ENCODE measurements at regions not wholly inside any gene's neighbourhood (a gene's known extent, or its start where the extent isn't known, plus 50 kb on each side); places are given as distances from the start of the nearest gene placed in this dataset.
"Not testable (repeated sequence)": the region's sequence is repeated elsewhere in the genome, so short reads cannot be mapped to it uniquely, and the experiment has no call there.

DNA sequence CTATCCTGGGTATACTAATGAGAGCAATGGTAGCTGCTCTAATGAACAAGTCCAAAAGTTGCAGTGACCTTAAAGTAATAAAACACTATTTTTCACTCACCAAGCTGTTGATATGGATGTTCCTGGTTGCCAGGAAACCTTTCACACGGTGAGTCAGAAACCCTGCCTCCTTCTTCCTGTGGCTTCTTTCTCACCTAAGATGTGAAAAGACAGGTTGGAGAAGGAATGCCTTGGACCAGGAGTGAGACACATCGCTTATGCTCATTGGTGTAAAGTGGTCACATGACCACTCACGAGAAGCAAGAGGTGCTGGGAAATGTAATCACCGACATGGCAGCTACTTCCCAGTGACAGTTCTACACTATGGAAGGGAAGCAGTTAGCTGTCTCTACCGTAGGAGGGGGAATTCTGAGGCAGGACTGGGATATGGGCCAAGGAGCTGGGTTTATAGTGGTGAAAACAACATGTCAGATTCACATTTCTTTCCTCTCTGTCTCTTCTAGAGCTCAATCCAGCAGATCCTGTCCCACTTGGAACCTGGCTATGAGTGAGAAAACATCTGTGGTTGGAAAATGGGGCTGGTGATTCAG is 320.4 kb upstream of the KLF4 start:
- no peak for DNase-seq

DNA sequence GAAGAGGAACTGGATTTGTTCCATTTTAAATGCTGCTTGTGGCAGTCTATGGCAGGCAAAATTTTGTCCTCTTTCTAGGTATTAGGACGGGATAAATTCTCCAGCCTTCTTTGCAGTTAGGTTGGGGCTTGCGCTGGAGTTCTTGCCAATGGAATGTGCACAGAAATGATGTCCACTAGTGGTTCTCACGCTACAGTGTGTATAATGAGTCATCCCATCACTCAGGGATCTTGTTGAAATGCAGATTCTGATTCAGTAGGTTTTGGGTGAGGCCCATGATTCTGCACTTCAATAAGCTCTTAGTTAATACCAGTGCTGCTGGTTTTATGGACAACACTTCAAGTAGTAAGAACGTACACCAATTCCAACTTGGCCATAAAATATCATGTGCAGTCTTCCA is 317.6 kb upstream of the KLF4 start:
- no peak for DNase-seq

DNA sequence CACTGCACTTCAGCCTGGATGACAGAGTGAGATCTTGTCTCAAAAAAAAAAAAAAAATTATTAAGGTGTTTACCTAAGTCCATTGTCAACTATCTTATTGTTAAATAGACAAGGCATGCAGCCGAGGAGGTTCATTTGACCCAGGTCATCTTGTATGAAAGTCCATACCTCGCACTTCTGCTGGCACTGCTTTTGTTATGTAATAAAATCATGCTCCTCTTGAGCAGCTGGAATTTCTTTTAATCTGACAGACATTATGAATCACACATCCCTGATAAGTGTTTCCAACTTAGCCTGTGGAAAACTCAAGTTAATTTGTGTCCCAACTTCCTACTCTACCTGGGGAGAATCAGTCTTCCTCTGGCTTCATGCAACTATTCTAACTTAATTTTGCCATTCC is 315.6 kb upstream of the KLF4 start:
- DNase-seq = no peak

DNA sequence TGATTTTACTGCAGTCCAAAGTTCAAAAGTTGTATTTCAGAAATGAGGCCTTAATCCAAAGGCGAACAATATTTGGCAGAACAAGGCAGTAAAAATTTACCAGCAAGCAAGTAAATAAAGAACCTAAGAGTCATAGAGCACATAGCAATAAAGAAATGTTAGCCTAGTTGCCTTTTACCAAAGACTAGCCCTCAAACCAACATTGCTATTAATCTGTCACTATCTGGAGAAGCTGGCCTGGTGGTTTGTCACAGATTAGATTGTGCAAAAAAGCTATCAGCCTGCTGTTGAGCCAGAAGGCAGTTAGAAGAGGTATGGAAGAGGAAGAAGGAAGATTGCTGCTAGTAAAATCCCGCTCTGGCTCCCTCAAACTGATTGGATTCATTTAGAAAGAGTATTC is 304.7 kb upstream of the KLF4 start:
- DNase-seq = no peak

DNA sequence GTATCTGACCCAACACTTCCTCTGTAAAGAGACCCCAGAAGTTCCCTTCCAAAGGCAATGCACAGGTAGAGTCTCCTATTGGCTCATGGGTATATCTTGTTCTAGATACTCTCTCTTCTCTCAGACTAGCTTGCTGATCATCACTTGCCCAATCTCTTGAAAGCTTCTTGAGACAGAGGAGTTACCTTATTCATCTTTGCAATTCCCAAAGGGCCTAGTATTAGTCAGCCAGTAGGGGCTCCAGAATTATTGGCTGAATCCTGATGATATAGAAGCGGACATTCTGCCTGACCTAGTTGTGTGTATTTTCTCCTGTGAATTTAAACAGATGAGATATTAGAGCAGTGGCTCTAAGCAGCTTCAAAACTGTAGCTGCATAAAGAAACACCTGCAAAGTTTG is 304.0 kb upstream of the KLF4 start:
- no peak for DNase-seq

DNA sequence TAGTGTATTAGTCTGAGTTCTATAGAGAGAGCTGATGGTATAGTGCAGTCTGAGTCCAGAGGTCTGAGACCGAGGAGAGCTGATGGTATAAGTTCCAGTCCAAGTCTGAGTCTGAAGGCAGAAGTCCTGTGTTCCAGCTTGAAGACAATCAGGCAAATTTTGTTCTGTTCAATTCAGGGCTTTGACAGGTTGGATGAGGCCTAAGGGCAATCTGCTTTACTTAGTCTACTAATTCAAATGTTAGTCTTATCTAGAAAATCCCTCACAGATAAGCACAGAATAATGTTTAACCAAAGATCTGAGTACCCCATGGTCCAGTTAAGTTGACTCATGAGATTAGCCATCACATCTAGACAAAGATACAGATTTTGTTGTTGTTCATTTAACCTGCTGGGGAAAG is 303.0 kb upstream of the KLF4 start:
- DNase-seq = no peak

DNA sequence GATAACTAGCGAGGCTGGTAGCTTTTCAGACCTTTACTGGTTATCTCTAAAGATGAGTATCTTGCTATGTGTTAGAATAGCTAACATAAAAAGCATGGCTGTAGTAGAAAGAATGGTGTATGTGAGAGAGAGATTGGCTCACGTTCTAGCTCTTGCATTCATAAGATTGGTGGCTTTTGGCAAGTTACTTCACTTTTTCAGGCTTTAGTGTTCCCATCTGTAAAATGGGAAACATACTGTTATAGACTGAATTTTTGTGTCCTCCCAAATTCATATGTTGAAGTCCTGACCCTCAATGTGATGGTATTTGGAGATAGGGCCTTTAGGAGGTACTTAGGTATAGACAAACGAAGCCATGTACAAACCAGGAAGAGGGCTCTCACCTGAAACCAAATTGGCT is 302.4 kb upstream of the KLF4 start:
- no peak for DNase-seq

DNA sequence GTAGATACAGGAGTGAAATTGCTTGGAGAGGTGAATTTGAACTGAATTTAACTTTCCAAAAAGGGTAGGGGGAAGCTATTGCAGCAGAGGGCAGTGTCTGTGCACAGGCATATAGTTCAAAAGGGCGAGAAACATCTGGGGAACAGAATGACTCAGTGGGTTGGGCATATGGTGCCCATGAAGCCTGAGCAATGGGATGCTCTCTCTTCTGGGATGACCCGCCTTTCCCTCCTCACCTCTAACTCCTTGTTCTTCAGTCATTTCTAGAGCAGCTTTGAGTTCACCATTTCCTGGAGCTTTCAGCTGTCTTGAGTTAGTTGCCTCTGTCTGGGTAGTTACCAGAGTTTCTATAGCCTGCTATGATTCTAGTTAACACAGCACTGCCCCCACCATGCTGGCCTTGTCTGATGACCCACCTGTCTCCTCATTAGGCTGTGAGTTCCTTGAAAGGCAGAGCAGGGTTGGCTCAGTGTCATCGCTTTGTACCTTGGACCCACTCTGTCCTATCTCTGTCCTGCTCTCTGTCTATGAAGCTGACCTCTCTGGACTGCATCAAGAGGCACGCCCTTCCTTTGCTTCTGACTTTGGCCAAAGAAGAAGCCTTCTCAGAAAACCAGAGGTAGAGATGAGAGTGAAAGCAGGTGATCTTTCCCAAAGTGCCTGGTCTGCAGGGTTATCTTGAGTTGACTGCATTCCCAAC is 299.6 kb upstream of the KLF4 start:
- no peak for DNase-seq

DNA sequence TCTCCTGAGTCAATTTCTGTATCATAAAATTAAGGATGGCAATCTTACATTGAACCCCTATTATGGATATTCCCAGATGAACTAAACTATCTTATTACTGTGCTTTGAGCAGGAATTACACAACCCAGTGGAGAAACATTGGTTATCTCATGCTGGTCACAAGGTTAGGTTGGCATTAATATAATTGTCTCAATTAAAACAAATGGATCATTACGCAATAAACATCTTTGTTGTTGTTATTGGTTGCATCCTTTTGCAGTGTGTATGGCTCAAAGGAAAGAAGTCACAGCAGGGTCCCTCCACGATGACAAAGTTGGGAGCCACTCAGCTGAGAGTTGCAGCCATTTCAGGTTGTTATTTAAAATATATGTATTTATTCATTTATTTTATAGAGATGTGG is 297.0 kb upstream of the KLF4 start:
- DNase-seq = no peak

DNA sequence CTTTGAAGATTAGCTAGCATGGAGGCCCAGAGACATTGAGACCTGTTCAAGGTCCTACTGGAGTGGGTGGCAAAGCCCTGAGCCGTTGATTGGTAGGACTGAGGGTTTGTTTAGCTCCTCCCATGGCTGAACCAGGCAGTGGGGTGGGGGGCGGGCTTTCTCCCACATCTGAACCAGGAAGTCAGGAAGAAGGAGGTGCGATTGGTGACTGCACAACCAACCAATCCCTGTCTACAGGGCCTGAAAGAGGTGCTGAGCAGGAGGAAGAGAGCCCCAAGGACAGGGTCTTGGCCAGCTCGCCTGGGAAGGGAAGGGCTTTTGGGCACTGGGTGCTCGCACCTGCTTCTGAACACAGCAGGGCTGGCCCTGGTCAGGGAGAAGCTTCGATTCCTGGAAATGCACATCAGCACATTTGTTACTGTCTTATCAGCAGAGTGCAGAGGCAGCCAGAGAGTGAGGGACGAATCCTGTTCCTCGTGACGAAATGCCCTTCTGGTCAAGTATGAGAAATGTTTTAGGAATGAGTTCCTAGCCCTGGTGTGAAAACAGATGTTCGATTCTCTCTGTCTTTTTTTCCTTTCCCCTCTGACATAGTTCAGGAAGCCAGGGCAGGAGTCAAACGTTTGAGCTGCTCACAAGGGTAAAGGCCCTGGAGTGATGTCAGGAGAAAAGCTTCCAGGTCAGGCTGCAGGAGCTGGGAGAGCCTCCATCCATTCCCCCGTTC is 294.8 kb upstream of the KLF4 start:
- DNase-seq = no peak

DNA sequence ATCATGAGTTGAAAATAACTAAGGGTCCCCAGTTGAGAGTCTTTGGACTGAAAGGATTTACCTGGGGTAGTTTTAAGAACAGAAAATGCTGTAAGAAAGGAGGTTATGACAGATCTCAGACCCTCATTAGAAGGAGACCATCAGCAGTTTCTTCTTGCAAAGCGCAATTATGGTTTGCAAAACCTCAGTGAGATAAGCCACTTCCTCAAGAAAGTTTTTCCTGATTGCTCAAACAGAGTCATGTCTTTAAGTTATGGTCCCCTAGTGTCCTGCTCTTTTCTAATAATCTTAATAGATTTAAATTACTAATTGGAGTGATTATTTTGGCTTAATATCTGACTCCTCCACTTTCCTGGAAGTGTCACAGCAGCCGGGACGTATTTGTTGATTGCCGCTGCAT is 293.2 kb upstream of the KLF4 start:
- DNase-seq = no peak

DNA sequence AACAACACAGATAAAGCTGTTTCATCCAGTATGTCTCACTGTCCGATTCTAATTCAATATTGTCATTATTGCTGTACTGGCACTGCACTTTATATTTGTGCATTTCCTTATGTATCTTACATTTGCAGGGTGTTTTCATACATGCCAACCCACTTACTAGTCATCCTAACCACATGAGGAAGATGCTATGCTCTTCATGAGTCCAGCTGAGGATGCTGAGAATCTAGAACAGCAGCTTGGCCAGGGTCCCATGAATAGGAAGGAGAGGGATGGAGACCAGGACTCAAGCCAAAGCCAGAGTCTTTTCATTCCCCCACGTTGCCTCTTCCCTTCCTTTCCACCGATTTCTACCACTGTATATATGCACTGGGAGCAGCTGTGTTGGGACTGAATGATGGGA is 292.8 kb upstream of the KLF4 start:
- DNase-seq = no peak

DNA sequence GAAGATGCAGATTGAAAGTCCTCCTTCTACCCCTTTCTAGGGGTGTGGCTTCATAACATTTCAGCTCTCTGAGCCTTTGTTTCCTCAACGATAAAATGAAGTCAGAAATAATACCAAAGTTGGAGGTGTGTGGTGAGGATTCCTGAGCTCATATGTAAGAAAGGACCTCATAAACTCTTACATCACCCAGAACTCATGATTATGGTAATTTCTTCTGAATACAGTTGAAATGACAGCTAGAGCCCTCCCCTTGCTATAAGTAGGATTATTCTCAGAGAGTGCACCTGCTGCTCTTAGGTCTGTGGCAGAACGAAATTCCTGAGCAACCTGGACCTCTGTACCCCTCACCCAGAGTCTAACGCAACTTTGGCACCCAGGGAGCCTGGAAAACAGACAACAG is 291.4 kb upstream of the KLF4 start:
- no peak for DNase-seq

DNA sequence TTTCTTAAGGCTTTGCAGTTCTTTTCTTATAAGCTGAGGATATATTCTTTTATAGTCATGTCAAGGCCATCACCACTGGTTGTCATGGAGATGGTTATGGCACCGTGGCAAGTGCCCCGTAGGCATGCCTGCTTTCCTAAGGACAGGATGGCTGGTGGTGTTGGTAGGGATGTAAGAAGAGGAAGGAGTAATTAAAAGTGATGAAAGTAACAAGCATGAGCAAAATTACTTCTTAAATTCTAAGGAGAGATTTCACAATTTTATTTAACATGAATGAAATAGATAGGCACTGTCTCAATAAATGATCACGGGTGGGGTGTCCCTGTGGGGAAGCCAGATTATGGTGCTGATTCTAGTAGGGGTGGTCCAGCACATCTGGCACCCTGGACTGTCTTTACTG is 290.2 kb upstream of the KLF4 start:
- DNase-seq = no peak

DNA sequence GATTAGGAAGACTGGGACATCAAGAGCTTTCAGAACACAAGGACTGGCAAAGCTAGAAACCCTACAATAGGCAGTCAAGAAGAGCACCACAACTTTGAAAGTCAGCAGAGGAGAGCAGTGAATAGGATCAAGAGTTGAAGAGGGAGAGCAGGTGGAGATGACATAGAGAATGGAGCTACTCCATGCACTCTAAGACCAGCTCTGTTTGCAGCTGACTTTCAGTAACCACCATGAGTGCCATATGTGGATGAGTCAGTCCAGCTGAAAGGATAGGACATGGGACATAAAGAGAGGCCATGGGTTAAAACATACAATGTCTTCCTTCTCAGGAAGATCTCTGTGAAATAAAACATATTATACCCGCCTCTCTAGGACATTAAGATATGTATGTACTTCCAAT is 289.1 kb upstream of the KLF4 start:
- DNase-seq = no peak

DNA sequence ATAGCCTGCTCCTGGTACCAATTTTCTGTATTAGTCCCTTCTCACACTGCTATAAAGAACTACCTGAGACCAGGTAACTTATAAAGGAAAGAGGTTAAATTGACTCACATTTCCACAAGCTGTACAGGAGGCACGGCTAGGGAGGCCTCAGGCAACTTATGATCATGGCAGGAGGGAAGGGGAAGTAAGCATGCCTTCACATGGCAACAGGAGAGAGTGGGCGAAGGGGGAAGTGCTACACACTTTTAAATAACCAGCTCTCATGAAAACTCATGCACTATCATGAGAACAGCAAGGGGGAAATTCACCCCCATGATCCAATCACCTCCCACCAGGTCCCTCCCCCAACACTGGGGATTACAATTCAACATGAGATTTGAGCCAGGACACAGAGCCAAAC is 284.5 kb upstream of the KLF4 start:
- DNase-seq = not testable (repeated sequence)

DNA sequence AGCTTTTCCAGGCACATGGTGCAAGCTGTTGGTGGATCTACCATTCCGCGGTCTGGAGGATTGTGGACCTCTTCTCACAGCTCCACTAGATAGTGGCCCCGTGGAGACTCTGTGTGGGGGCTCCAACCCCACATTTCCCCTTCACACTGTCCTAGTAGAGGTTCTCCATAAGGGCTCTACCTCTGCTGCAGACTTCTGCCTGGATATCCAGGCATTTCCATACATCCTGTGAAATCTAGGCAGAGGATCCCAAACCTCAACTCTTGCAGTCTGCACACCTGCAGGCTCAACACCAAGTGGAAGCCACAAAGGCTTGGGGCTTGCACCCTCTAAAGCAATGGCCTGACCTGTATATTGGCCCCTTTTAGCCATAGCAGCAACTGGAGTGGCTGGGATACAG is 283.4 kb upstream of the KLF4 start:
- DNase-seq = no peak

DNA sequence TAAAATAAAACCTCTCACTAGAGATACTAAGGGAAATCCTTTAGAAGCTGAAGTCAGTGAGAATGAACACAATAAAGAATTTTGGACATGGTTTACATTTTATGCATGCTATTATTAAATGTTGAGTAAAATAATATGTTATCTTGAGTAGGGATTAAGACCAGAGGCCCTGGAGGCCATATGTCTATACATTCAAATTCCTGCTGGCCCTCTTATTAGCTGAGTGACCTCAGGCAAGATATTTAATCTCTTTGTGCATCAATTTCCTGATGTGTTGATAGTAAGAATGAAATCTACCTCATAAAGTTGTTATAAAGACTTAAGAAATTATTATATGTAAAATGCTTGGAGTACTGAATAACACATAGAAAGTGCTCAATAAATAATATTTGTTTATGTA is 281.1 kb upstream of the KLF4 start:
- DNase-seq = no peak

DNA sequence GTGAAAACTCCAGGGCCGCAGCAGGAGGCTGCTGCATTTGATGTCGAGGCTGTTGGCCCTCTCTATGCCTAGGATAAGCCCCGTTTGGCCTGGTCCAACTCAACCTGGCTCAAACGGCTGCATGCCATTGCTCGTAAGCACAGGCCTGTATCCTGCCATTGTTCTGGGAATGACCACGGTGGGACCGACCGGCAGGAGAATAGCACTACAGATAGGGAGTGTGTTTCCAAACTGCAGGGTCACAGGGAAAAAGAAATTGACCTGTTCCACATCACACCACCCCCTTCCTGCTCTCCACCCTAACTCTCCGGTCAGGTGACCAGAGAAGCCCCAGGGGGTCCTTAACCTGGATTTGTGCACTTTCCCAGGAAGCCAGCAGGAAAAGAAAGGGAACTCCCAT is 278.7 kb upstream of the KLF4 start:
- no peak for DNase-seq

DNA sequence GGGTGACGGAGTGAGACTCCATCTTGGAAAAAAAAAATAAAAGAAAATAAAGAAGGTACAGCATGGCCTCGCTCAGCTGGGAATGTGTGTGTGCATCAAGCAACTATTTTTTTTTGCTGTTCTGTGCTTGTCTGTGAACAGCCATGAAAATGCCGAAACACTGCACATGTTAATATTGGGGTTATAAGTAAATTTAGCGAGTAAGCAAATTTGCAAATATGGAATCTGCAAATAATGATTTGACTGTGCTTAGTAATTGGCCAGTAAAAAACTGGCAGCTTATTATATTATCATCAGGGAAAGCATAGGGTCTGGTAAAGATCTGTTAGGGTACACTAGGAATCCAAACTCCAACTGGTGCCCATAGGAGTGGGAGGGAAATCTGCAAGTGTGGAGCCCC is 278.1 kb upstream of the KLF4 start:
- DNase-seq = no peak

DNA sequence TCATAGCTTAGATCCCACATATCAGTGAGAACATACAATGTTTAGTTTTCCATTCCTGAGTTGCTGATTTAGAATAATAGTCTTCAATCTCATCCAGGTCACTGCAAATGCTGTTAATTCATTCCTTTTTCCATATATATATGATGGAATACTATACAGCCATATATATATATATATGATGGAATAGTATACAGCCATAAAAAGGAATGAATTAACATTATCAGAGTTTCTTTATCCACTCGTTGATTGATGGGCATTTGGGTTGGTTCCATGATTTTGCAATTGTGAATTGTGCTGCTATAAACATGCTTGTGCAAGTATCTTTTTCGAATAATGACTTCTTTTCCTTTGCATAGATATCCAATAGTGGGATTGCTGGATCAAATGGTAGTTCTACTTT is 273.9 kb upstream of the KLF4 start:
- DNase-seq = not testable (repeated sequence)

DNA sequence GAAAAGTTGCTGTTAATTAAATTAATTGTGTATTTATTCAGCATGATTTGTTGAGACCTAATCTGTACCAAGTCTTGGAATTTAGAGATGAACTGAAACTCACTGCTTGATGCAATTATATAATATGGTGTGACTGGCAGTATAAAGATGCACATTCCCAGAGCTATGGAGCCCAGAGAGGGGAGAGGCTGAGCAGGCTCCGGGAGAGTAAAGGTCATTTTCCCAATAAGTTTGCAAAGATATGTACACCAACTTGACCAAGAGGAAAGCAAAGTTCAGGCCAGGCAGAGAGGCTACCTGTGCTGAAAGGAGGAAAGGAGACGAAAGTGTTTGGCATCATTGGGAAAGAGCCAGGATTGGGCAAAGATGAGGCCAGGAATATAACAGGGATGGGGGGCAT is 271.7 kb upstream of the KLF4 start:
- DNase-seq = no peak

DNA sequence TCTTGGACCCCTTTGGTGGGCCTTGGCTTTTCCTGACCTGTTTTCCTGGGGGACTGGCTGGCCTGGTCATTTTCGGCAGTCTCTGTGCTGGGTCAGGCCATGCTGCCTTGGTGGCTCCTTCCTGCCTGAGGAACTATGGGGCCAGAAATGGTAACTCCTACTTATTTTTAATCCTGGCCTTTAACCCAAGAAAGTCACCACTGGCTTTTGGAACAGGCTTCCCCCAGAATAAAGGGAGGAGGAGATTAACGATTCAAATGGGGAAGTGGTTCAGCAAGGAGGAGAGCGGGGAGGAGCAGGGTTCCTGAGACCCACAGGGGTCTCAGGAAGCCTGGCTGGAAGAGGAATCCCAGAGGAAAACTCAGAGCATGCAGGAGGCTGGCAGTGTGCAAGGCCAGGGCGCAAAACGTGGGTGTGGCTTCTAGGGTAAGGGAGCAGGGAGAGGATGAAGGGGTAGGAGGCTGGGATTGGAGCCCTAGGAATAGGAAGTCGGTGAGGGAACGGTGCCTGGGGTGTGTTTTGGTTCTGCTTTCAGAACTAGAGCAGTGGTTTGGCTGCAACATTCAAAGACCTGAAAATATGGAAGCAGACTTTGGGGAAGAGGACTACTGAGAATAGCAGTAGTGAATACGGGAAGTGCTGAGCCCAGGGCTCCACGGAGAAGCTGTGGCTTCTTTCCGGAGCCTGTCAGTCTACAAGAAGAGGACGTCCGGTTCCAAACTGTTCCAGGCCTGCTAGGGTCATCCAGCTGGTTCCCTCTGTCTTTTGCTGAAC is 271.1 kb upstream of the KLF4 start:
- no peak for DNase-seq

DNA sequence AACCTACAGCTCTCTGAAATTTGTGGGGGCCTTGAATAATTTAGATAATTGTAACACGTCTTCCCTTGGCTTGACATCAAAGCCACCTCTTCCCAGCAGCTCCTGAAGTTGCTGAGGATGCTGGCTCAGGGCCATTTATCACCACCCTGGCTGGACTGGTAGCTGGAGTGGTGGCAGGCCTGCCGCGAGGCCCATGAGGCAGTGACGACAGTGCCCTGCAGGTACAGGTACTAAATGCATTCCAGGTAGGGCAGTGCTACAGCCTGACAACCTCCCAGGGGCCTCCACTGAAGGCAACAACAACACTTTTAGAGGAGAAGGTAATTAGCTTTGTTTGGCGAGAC is 270.2 kb upstream of the KLF4 start:
- DNase-seq = no peak
